Breast epithelium (tissue), 3 donors: ENCODE measurements at regions not wholly inside any gene's neighbourhood (a gene's known extent, or its start where the extent isn't known, plus 50 kb on each side); places are given as distances from the start of the nearest gene placed in this dataset.

Source experiments
- POLR2A ChIP-seq: fragments of 450-650 bp; IDR thresholded peaks from one replicate; pipeline ENCODE4 v1.6.1; 2016; ENCODE audit warnings: antibody characterized with exemption, mild to moderate bottlenecking, moderate library complexity
- POLR2AphosphoS5 ChIP-seq, 3 donors: sonication (generic); formaldehyde crosslinking; IDR thresholded peaks; one replicate each; pipeline ENCODE4 v1.6.1; 2017; ENCODE audit warnings: antibody characterized with exemption in 3 of 3
- TF ChIP-seq, protein P1 (sequence below), 3 donors: fragments of 450-650 bp; IDR thresholded peaks; one replicate each; pipeline ENCODE4 v1.5.1; 2016 to 2017; ENCODE audit warnings: antibody characterized with exemption in 3 of 3, mild to moderate bottlenecking in 3 of 3, moderate library complexity in 3 of 3

DNA sequence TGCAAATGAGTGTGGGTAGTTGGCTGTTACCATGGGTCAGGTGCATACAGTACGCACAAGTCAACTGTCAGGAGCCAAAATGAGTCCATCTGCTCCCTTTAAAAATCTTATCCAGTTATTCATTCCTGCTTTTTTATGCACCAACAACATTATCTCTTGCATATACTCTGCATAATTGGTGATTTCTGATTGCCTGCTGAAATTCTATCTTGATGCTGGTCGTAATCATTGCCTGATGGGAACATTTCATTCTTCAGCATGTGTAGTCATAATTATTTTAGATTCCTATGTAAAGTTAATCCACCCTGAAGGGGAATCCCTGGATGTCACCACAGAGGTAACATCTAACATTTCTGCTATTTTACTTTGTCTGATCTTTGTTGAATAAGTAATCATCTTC, 102.2 kb upstream of the RND3 start:
- TF ChIP-seq, protein P1, sequence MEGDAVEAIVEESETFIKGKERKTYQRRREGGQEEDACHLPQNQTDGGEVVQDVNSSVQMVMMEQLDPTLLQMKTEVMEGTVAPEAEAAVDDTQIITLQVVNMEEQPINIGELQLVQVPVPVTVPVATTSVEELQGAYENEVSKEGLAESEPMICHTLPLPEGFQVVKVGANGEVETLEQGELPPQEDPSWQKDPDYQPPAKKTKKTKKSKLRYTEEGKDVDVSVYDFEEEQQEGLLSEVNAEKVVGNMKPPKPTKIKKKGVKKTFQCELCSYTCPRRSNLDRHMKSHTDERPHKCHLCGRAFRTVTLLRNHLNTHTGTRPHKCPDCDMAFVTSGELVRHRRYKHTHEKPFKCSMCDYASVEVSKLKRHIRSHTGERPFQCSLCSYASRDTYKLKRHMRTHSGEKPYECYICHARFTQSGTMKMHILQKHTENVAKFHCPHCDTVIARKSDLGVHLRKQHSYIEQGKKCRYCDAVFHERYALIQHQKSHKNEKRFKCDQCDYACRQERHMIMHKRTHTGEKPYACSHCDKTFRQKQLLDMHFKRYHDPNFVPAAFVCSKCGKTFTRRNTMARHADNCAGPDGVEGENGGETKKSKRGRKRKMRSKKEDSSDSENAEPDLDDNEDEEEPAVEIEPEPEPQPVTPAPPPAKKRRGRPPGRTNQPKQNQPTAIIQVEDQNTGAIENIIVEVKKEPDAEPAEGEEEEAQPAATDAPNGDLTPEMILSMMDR (IDR thresholded peaks at IDR 0.05) = no peak
- TF ChIP-seq POLR2A (no peak), POLR2AphosphoS5 (IDR thresholded peaks at IDR 0.05) (no peak)
